Cardiac fibroblast (primary cell): ENCODE measurements at regions not wholly inside any gene's neighbourhood (a gene's known extent, or its start where the extent isn't known, plus 50 kb on each side); places are given as distances from the start of the nearest gene placed in this dataset.
"Not testable (repeated sequence)": the region's sequence is repeated elsewhere in the genome, so short reads cannot be mapped to it uniquely, and the experiment has no call there.

Experiments used
- DNase-seq, 2 donors: peaks; one replicate each; pipeline versions ENCODE4 v3.0.0 to v3.0.0-alpha.2; 2010; ENCODE audit warnings: low read depth in 2 of 2
- H3K4me3 ChIP-seq, 2 donors: replicated peaks in 1 of 2; 1 replicate in 1 of 2; 2 replicates in 1 of 2; pipeline ENCODE4 v1.5.1; 2011; ENCODE audit warnings: low read depth in 2 of 2, low read length in 2 of 2, mild to moderate bottlenecking in 2 of 2, moderate library complexity in 1 of 2
- CTCF ChIP-seq: IDR thresholded peaks from one replicate; pipeline ENCODE4 v1.5.1; 2011; ENCODE audit warnings: low read depth, mild to moderate bottlenecking, low read length, inconsistent platforms

DNA sequence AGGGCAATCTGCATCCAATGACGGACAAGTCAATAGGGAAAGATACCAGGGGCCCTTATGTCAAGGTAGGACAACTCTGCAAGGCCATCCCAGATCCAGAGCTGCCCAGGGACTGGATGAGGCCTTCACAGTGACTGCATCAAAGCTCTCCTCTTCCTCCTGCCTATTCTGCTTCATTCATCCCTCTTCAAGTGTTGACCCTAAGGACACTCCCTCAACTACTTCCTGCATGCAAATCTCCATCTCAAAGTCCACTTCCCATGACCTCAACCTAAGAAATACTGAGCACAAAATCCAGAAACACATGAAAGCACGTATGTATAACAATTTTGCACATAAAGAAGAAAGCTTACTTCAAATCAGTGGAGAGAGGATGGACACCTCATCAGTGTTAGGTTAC, 182.3 kb downstream of the AVL9 start:
- H3K4me3 ChIP-seq, result no peak overlapping the region
- no peak for DNase-seq
- TF ChIP-seq CTCF, result no peak

DNA sequence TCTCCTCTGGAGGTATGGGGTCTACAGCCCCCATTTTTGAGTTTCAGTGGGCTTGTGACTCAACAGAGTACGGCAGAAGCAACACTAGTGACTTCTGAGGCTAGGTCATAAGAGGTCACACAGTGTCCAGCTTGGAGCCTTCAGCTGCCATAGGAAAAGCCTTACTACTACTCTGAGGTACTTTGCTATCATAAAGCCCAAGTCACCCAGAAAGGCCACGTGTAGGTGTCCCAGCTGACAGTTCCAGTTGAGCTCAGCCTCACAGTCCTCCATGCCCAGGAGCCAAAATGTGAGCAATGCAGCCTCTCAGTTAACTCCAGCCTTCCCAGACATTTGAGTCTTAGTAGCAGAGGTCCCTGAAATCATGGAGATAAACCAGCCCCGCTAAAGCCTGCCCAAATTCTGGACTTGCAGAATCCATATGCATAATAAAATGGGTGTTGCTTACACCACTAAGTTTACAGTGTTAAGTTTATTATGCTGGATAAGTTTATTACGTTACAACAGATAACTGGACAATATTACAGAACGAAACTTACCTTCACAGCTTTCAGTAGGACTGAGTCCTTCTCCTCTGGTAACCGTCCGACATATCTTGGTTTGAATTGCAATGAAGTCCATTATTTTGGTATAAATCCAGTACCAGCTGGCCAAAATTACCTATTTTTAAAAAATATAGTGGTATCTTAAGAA, 181.1 kb downstream of the AVL9 start:
- DNase-seq, result no peak
- H3K4me3 ChIP-seq, result no peak overlapping the region
- no peak for TF ChIP-seq CTCF

DNA sequence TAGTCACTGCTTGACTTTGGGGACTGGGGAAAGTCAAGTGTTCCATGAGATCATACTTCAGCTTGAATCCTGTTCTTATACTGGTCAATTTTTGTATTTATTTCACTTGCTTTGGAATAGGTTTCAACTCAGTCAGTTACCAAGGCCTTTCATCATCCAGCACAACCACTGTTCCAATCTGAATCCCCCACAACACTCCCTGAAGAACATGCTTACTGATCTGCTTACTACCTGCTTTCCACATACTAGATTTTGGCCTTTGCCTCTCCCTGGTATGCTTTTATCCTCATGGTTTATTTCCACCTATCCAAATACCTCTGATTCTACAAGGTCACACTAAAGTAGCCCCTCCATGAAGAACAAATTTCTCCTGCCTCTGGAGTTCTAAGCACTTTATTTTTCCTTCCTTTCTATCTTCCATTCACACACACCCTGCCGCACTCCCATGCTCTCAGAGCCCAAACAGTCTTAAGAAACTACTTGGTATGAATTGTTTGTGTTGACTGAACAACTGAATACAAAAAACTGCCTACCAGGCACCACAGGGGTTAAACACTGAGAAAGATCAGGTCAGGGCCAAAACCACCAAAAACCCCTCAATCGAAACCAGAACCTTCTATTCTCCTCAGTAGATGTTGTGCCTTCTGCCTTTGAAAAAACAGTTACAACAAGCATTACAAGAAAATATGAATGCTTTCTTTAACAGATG, 178.1 kb downstream of the AVL9 start:
- H3K4me3 ChIP-seq, result no peak overlapping the region
- TF ChIP-seq CTCF, result no peak
- DNase-seq, result no peak

DNA sequence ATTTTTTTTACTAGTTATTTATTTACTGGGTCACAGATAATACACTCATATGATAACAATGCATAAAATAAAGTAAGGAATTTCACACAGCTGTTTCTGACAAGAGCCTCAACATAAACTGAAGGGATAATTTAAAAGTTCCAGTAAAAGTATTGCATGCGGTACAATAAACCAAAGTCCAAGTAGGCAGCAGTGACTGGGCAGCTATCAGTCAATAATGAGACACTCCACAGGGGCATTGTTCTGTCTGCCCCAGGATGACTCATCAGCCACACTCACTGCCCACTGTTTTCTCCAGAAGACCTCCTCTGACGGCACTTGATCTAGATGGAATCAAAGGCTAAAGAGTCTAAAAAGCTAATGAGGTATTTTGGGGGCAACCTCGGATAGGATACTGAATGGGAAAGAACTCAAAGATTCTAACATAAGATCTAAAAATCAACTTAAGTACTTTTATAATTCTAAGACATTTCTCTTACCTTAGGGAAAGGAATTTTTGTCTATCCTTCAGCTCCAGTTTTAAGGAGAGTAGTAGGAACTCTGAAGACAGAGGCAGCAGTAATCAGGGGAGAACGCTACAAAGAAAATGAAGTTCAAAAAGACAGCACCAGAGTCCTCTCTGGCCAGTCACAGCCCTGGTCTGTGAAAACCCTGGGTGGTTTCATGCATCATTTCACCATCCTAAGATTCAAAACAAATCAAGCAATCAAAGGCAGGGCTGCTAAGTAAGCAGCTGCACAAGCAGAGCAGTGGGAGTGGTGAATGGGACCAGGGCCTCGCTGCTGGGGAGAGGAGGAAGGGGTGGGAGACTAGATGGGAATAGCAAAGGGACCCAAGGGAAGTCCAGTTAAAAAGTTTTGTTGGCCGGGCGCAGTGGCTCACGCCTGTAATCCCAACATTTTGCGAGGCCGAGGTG, 175.1 kb downstream of the AVL9 start:
- H3K4me3 ChIP-seq, result no peak overlapping the region
- TF ChIP-seq CTCF, result no peak
- DNase-seq, result peak; percentile 20 to 67

DNA sequence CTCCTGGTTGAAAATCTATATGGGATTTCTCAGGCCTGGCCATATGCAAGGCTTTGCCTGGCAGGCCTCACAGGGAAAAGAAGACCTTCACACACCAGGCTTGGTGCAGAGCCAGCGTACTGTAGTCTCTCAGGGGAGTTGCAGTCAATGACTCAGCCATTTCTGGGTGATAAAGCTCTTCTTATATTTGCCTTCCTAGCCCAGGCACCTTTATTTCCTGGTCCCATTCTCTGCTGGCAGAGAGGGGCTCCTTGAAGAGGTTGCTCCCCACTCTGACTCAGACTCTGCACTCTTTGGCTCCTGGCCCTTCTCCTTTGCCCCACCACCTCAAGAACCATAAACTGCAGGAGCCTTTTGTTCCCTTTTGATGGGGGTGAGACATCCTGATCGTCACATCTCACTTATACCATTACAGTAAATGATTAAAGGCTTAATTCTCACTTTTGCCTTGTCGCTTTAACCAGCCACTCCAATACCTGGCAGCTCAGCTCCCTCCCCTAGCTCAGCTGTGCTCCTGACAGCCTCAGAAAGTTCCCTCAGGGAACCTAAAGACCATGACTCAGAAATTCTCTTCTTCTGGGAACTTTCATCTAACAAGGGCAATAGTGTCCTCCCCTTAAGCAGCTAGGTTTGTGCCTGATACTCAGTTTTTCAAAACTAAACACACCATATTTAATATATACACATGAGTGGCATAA, 174.0 kb downstream of the AVL9 start:
- H3K4me3 ChIP-seq, result not testable (repeated sequence)
- DNase-seq, result peak; percentile 86 to 90

DNA sequence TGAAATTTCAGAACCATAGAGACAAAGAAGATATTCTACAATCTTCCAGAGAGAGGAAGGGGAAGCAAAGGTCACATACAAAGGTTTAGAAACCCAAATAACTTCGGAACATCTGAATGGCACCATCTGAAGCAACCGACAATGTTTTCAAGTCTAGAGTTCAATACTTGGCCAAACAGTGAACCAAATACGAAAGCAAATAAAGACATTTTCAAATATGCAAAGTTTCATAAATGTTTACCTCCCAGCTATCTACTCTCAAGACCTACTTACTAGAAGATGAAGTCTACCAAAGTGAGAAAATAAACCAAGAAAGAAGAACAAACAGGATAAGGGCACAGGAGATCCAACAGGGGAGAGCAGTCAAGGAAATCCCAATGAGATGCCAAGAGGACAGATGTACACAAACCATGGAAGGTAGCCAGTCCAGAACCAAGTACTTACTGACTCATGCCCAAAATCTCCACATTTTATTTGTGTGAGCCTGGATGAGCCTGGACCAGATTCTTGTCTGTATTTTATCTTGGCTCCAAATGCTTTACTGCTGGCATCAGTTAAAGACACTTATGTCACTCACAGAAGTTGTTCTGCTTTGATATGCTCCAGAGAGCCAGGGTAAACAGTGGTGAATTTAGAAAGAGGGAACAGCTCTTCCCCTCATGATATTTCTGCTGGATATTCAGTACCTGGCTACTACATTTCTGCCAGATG, 173.3 kb downstream of the AVL9 start:
- H3K4me3 ChIP-seq, result not testable (repeated sequence)
- peak; percentile 37 to 71 for DNase-seq

- H3K4me3 ChIP-seq, DNase-seq: not testable (repeated sequence)
These were observed 172.3 kb downstream of the AVL9 start for GRCh38 chr7:32667586-32667985.

DNA sequence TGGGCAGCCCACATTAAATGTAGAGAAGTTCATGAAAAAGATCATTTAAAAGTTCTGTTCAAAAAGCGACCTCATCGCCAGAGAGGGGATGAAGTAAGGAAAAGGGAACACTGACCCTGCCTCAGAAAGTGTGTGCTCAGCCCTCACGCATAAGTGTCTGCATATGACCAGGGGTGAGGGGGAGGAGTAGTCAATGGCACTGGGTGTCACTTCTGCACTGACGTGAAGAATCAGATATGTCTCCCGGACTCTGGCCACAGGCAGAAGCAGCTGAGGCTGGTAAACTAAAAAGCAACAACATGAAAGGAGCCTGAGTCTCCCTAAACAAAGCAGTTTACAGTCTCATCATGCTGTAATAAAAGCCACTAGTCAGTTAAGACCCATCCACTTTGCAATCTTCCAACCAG, 168.5 kb downstream of the AVL9 start:
- not testable (repeated sequence) for H3K4me3 ChIP-seq, DNase-seq

DNA sequence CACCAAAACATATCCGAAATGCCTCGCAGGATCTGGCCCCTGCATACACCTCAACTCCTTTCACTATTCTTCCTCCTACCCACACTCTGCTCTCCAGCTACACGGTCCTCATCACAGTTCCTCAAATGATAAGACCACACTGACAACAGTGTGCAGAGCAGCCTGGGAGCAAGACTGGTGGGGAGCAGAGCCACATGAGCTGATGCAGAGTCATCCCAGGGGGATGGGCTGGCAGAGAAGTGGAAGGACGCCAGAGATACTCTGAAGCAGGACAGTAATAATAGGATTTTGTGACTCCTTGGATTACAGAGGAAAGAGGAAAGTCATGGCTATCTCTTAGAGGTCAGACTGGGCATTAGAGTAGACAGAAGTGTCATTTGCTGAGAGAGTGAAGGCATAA, 167.2 kb downstream of the AVL9 start:
- H3K4me3 ChIP-seq, DNase-seq: not testable (repeated sequence)
